HG03064 (cell line): ENCODE measurements at regions not wholly inside any gene's neighbourhood (a gene's known extent, or its start where the extent isn't known, plus 50 kb on each side); places are given as distances from the start of the nearest gene placed in this dataset.
A peak's percentile ranks its signal among the peaks of the same experiment; 100 is the strongest.

ENCODE experiments used
- ATAC-seq: cut with Tn5 transposase; IDR thresholded peaks from one replicate; pipeline ENCODE4 v1.9.1; 2021; ENCODE audit warnings: low read depth; ENCODE audit not compliant: unreplicated experiment

DNA sequence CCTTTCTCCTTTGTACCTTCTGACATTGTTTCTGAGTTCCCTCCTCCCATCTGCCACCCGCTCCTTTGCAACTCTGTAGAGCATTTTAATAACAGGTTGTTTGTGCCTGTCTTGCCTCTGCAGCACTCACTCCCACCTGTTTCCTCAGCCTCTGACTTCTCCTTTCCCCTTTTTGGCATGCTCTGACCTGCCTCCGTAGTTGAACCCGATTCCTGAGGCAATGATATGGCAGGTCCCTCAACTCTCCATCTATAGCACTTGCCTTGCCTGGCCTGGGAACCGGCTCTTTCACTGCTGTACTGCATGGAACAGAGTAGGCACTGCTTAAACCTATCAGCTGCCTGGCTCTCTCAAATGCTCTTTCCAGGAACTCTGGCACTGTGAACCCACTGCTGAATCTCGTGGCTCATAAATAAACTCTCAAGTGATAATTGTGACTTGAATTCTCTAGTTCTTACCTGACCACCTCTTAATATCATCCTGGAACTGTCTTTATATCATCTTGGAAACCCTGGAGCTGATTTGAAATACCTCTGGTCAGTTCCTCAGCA lies 50.3 kb downstream of the UTRN start:
- ATAC-seq, result no peak

DNA sequence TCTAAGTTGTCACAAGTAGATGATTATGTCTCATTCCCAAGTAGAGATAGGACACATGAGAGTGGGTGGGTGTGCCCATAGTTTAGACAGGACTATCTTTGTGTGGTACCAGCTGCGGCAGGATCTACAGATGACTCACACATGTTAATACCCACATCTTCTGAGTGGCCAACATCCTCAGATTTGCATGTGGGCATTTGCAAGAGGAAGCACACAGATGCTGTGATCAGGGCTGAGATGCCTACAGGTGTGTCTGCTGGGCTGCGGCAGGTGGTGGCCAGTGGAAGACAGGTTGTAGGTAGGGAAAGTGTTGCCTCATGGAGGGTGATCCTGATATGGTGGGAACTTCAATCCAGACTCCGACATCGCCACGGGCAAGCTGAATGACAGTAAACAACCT lies 50.8 kb downstream of the UTRN start:
- ATAC-seq, result peak; percentile 53

DNA sequence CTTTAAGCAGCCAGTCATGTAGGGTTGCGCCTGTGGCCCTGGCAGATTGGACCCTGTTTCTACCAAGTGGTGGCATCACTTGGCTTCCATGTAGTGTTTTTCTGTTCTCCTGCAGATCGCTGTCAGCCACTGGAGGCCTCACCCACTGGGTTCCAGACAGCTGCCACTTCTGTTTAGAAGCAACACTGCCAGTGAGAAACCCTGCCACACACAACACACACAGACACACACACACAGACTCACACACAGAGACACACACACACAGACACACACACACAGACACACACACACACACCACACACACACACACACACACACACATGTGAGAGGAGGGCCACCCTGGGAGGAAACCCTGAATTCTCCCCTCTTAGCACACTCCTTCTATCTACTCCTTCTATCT lies 51.8 kb downstream of the UTRN start:
- no peak for ATAC-seq

DNA sequence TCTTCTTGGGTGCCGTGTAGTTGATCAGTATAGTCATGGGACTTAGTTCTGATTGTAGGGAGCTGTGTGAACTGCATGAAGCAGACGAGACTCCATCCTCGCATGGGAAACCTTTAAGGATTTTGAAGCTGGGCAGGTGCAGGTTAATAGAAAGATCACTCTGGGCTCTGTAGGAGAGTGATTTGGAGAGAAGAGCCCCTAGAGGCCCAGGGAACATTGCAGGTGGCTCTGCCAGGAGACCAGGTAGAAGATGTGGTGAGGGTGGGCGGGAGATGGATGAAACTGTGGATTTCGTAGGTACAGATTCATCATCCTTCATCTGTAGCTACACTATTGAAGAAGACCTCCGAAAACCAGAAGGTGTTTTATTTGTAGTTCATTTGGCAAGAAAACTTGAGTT lies 53.3 kb downstream of the UTRN start:
- no peak for ATAC-seq

DNA sequence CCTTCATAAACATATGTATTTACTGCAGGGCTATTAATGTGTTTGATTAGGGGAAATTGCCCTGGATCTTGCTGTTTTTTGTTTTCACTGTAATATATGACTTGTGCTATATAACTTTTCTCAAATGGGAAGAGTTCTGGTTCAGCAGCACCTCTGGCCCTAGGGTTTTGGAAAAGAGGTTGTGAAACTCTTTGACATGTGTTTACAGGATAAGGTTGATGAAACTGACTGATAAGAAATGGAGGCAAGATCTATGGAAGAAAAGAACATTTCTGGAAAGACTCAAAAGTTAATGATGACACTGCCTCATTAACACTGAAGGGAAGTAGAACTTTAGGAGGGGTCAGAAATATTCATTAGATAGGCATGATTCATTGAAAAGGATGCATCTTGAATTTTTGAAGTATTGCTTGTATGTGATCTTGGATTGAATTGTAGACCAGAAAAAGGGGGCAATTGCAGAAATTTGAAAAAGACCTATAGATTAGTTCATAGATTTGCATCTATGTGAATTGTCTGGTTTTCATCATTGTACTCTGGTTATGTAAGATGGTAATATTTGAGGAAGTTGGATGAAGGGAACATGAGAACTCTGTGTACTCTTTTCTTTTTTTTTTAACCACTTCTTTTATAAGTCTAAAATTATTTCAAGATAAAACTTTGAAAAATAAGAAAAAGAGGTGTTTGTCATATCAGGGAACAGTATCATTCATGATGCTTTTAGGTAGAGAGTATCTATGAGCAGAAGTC lies 54.0 kb downstream of the UTRN start:
- no peak for ATAC-seq

DNA sequence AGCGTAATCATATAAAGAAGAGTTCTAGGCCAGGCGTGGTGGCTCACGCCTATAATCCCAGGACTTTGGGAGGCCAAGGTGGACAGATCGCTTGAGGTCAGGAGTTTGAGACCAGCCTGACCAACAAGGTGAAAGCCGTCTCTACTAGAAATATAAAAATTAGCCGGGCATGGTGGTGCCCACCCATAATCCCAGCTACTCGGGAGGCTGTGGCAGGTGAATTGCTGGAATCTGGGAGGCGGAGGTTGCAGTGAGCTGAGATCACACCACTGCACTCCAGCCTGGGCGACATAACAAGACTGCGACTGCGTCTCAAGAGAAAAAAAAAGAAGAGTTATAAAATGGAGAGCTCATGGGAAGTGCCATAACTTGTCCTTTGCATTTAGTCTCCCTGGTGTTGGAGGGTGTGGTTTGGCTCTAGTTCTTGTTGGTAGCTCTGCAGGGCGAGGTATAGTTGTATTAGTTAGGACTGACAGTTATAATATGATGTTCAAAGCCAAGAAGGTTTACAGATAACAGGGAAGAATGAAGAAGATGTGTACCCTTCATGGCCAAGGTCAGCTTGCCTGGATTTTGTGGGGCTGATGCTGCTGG lies 54.8 kb downstream of the UTRN start:
- no peak for ATAC-seq

DNA sequence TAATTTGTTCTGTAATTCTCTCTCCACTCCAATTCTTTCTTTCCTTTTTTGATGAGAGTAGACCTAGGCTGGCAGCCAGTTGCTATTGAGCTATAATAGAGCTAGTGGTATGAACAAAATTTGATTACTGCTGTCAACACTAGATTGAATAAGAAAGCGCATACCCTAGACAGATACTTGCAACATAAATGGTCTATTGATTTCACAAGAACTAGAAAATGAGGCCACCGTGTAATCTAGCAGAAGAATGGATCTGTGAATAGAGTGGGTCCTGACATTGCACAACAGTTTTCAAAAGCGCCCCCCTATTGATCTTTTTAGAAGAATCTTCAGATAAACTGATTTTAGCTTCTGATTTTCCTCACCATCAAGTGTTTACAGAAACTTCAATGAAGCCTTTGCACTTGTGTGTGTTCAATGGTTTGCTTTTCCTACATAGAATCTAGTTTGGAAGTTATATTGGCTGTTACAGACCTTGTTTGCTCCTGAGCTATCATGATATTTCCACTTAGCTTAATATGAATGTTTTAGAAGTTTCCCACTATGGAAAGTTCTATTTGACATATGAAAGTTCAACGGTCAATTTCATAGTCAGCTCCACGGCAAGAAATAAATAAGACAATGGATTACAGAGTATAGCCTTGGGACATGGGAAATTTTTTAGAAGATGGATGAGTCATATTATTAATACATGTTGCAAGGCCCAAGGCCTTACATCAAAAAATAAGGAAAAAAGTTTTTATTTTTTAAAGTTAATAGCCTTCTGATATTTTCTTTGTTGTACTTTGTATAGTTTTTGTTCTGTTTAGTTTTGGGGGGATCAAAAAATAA lies 55.6 kb downstream of the UTRN start:
- ATAC-seq, result no peak

DNA sequence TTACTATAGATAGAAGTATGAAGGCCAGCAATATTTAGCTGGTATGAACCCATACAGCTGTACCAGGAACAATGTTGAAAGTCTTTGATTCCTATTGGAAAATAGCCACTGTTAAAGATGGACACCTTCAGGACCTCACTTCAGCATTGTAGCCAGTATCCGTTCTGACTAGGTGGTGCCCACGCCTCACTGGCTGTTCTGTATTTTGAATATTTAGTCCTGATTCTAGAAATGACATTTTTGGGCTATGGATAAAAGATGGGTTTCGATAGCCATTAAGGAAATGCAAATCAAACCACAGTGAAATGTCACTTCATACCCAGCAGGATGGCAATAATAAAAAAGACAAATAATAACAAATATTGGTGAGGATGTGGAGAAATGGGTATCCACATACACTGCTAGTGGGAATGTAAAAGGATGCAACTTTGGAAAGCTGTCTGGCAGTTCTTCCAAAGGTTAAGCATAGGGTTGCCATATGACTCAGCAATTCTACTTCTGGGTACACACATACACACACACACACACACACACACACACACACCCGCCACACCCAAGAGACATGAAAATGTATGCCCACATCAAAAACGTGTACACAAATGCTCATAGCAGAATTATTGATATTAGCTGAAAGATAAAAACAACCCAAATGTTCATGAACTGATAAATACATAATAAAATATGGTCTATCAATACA lies 56.8 kb downstream of the UTRN start:
- ATAC-seq, result no peak

DNA sequence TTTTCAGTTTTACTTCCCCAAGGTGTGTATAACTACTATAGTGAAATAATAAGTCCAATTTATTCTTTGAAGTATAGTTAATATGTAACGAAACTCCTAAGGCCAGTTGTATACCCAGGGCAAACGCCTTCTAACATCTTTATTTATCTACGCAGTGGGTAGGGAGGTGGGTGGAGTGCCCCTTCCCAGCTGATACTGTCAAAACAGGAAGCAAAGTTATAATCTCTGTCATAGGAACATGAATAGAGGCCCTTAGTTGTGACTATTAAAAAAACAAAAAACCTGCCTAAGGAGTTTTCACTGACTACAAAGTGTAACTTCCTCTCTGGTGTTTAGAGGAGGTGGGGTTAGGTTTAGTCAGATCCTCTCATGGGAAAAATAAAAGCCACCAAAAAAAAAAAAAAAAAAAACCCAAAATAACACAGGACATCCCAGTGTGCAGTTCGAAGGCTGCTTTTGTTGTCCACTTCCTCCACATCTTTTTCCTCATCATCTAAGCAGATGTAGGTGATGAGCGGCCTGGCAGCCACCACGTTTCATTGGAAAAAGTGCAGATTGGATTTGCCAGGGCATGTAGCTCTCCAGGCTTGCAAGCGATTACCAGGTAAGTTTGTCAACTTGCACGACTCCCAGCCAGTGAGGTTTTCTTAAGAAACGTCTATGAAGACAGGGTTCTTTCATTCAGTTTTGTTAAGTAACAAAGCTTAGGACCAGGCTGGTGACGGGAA lies 58.7 kb downstream of the UTRN start:
- peak; percentile 36 for ATAC-seq

DNA sequence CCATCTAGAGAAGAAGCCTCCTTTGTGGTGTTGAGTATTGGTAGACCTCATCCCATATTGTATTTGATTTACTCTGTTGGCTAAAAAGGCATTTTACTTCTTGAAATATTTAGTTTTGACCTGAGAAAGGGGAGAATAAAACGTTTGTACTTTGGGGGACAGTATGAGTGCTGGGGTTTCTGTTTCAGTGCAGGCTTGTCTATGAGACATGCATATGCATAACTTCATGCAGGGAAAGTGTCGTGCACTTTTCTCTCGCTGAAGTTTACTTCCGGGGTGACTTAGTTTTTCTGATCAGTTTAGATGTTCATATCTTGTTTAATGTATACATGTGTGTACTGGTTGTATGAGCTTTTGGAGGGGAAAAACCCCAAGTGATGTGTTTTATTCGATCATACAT lies 59.5 kb downstream of the UTRN start:
- peak; percentile 45 for ATAC-seq

DNA sequence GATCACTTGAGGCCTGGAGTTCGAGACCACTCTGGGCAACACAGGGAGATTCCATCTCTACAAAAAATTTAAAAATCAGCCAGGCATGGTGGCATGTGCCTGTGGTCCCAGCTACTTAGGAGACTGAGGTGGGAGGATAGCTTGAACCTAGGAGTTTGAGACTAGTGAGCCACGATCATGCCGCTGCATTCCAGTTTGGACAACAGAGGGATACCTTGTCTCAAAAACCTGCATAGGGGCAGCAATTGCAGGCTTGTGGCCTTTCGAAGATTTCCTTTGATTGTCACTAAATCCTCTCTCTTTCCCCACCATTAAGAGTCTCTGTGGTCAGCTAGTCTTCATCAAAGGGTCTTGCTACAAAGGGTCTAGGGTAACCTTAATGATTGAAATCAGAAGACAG lies 60.3 kb downstream of the UTRN start:
- no peak for ATAC-seq

DNA sequence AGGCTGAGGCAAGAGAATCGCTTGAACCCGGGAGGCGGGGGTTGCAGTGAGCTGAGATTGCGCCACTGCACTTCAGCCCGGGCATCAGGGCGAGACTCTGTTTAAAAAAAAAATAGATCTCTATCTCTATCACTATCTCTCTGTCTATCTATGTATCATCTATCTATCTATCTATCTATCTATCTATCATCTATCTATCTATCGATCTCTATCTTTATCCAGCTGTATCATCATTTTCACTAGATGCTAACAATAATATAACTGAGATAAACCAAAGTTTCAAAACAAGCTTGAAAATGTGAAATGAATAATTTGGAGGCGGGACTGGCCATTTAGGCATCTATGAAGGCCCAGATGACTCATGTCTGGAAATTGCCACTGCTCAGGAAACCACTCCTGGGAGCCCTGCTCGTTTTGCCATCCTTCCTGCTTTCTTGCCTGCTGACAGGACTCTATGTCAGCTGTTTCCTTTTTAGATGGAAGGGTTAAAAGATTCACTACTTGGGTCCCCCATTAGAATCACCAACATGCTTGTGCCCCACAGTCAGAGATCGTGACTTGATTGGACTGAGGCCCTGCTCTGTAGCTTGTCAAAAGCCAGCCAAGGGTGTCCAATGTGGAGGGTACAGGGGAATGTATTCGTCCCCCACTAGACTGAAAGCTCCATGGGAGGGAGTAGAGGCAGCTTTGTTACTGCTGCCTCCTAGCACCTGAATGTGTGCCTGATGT lies 61.7 kb downstream of the UTRN start:
- ATAC-seq, result no peak

DNA sequence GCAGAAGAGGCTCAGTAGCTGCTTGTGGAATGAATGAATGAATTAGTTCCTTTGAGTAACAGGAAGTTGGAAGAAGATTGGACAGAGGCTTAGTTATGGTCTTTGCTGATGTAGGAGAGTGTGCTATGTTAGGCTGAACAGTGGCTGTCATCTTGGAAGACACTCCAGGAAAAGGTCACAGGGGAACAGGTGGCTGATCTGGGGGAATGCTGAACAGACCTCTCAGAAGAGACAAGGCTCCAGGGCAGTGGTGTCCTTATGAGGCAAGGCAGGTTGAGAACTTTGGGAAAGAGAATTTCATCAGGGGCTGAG lies 62.3 kb downstream of the UTRN start:
- ATAC-seq, result no peak

DNA sequence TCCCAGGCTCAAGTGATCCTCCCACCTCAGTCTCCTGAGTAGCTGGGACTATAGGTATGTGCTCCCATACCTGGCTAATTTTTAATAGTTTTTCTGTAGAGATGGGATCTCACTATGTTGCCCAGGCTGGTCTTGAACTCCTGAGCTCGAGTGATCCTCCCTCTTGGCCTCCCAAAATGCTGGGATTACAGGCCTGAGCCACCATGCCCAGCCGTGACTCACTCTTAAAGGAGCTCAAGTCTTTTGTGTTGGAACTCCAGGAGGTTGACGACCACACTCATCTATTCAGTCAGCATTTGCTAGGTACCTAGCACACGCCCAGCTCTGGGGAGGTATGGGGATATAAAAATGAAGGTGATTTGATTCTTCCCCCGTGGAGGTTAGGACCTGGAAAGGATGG lies 62.8 kb downstream of the UTRN start:
- ATAC-seq, result no peak

DNA sequence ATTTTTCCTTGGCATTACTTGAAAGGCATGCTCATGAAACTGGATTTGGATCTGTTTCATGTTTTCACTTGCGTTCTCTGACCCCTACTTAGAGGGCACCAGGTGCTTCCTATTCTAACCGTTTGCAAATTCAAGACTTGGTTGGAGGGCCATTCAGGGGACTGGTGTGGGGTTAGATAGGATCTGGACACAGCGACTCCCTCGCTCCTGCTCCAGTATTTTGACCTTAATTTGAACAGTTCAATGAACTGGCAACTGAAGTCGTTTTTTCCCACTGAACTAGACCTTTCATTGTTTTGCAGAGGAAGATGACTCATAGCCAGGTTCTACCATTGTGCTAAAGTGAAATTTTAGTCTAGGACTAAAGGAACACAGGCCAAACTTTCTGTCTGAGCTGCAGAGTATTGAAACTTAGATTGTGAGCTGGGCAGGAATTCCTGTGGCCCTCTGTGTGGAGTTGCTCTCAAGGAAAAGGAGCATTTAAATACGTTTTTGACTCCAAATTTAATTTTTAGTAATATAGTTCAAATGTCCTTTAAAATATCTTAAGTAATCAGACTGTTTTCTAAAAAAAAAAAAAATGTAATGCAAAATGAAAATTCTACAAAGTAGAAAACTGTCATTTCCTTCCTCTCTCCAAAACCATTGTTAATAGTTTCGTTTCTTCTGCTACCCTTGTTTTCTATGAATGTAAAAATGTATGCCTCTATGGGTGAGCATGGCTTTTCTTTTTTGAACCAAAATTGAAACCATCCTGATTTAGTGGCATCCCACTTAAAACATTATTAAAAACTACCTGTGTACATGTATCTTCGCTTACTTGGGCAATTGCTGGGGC lies 64.8 kb downstream of the UTRN start:
- peak; percentile 41 for ATAC-seq

DNA sequence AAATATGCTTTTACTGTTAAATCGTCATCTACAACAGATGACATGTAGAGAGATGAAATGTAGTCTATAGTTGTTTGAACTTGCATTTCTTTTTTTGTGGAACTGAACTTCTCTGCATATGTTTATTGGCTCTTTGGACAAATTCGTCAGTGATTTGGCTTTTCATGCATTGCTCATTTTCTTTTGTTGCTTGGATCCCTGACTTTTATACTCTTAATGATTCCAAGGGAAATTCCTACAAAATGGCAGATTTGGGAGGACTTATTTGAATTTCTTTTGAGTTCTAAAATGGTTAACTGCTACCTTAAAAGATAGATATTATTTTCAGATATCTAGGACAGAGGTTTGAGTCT lies 65.4 kb downstream of the UTRN start:
- ATAC-seq, result no peak

DNA sequence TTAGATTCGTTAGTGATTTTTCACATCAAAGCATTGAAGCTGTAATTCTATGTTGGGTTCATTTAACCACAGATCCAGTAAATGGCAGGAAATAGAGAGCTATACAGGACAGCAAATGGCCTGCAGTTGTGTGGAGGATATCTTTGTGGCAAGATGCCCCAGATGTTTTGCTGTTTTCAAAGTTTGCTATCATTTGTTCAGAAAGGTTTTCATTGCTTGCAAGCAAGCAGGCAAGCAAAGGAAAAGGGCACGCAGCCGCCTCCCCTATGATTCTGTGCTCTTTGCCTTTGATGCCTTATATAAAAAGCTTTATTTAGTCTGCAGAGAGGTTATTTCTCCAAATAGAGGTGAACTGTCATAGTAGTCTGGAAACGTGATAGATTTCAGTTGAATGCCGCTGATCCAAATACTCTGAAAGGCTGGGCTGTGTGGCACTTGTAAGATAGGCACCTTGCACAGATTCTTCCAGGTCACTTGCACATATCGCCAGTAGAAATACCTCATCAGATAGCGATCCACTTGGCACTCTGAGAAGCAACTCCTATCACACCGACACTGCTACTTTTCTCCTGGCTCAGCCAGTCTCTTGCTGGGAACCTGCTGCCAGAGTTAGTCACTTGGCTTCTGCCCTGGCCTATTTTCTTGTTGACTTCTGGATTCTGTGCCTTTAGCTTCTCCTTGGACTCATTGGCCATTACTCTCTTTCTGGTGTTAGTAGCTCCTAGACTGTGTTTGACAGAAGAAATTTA lies 66.4 kb downstream of the UTRN start:
- no peak for ATAC-seq

DNA sequence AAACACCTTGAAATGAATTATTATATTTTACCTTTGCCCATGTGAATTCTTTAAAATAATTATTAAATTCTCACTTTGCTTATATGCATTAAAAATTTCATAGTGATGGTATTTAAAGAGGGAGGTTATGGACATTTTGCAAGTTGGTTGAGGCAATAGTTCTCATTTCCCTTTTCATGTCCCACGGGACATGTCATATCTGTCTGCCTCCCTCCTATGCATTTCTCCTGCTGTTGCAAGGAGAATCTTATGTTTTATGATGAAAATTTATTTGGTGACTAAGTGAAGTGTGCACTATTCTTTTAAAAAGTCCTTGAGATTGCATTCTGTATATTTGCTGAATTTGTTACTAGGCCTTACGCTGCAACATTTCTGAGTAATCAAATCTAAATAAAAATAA lies 67.2 kb downstream of the UTRN start:
- peak; percentile 31 for ATAC-seq
